IPS DF 4.7 (cell line): ENCODE measurements at regions not wholly inside any gene's neighbourhood (a gene's known extent, or its start where the extent isn't known, plus 50 kb on each side); places are given as distances from the start of the nearest gene placed in this dataset.

Experiments used
- DNase-seq: peaks from one replicate; pipeline ENCODE4 v3.0.0-alpha.2; 2013; ENCODE audit warnings: low spot score; ENCODE audit errors: extremely low read depth

DNA sequence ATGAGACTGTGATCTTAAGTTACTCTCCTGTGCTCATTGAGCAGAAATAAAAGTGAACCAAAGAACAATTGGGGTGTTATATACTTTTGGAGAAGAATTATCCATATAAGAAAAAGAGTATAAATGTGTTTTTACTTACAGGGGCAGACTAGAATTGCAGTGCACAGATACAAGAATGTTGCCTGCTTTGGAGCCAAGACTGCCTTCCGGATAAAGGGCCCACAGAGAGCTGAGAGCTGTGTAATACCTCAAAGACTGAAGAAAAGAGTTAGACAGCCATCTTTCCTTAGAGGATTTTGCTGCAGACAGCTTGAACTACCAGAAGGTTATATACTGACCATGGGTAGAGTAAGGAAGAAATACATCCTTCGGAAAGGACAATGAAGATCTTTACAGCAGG lies 1235.5 kb upstream of the CITED2 start:
- no peak for DNase-seq

DNA sequence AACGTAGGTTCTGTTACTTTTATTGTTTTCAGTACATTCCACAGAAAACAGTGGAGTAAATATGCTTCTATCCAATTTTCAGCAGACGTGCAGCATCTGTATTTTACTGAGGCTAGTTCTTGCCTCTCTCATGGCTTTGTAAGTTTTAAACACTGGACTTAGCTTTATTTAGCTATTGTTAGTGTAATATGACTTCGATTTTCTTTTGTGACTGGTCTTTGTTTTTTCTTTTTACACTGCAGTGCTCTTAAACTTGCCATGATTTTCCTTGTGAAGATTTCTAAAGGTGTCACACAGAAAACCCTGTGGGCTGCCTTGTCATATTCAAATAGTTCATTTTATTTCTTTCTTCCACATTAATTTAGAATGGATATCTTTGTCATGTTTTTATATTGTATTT lies 1234.9 kb upstream of the CITED2 start:
- DNase-seq, result no peak

GRCh38 chr6:140604786-140605185 lies 1230.3 kb upstream of the CITED2 start:
- DNase-seq, result no peak

- DNase-seq, result no peak
Measured at GRCh38 chr6:140602431-140603248, 1228.2 kb upstream of the CITED2 start.

DNA sequence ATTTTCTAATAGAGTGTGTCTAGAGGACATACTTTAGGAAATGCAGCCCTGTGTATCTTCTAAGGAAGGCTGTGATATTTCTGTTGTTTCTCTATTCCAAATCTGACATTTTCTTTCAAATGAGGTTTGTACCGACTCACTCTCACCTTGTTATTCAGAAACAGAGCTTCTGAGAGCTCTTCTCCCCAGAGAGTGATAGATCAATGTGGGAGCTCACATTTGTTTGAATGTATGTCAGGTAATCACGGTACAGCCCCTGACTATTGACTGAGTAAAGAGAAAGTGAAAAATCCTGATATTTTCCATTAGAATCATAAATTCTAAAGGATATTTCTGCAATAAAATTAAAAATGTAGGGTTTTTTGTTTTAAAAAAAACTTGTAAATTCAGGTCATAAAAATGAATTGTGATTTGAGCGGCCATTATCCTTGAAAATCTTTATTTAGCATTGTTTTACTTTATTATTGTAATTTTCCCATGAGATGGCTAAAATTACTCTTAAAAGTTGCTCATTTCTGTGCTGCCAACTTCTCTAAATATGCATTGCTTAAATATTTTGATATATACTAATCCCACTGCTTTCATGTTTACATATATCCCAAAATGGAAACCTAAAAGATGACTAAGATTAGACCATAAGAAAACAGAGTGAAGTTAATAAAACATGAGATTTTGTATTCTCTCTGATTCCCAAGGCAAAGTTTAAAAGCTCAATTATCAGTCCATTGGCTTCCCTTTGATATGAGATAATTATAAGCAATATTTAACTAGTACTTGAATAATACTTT lies 1226.8 kb upstream of the CITED2 start:
- no peak for DNase-seq

- DNase-seq, result no peak
Measured at GRCh38 chr6:140599916-140600315, 1225.5 kb upstream of the CITED2 start.

DNA sequence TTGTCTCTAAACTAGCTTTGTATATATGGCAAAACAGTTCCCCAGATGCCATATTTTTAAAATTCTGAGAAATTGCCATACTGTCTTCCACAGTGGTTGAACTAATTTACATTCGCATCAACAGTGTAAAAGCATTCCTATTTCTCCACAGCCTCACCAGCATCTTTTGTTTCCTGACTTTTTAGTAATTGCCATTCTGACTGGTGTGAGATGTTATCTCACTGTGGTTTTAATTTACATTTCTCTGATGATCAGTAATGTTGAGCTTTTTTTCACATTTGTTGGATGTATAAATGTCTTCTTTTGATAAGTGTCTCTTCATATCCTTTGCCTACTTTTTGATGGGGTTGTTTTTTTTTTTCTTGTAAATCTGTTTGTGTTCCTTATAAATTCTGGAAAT lies 1222.7 kb upstream of the CITED2 start:
- no peak for DNase-seq

- DNase-seq, result no peak
Measured at GRCh38 chr6:140594806-140595128, 1220.3 kb upstream of the CITED2 start.

DNA sequence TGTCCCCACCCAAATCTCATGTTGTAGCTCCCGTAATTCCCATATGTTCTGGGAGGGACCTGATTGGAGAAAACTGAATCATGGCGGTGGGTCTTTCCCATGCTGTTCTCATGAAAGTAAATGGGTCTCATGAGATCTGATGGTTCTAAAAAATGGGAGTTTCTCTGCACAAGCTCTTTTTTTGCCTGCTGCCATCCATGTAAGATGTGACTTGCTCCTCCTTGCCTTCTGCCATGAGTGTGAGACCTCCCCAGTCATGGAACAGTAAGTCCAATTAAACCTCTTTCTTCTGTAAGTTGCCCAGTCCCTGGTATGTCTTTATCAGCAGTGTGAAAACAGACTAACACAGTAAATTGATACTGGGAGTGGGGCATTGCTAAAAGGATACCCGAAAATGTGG lies 1218.4 kb upstream of the CITED2 start:
- DNase-seq, result no peak

DNA sequence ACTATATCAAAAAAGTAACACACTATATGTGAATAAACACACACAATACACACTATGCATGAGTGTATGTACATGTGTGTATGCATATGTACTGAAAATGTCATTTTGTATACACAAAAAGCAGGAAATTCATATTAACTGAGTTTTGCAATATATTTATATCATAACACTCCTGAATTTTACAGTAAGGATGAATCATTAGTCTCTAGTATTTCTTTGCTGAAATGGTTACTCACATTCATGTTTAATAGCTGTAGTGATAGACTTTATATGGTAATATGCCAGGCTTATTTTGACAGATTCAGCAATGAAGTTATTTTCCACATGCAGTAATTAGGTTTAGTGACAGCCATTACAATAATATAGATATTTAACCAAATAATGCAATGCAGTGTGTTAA lies 1216.2 kb upstream of the CITED2 start:
- no peak for DNase-seq

DNA sequence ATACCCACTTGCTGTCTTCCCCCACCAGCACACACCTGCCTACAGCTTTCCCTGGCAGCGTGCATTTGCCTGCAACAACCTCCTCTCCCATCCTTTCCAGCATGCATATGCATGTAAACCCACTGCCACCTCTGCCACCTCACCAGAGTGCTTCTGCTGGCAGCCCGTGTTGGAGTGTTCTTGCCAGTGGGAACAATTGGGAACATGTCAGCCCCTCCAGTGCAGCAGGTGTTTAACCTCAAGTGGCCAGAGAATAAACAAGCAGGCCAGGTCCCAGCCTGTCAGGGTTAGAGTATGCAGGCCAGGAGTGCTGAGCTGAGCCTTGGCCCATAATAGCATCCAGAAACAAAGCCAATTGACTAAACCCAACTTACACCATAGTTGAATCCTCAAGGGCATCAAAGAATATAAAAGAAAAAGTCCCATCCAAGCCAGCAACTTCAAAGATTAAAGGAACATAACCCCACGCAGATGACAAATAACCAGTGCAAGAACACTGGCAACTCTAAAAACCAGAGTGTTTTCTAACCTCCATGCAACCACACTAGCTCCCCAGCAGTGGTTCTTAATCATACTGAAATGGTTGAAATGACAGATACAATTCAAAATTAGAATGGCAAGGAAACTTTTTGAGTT lies 1212.1 kb upstream of the CITED2 start:
- DNase-seq, result no peak

DNA sequence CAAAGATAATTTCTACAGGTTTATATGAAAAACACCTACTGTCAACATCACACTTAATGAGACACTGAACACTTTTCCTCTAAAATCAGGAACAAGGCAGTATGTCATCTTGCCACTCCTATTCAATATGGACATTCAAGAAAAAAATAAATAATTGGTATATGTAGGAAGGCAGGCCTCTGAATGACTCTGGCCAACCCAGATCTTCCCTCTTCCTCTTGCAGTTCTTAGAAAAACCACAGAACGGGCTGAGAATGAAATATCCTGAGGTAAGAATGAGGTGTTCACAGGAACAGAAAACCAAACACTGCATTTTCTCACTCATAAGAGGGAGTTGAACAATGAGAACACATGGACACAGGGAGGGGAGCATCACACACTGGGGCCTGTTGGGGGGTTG lies 1207.2 kb upstream of the CITED2 start:
- DNase-seq, result no peak

DNA sequence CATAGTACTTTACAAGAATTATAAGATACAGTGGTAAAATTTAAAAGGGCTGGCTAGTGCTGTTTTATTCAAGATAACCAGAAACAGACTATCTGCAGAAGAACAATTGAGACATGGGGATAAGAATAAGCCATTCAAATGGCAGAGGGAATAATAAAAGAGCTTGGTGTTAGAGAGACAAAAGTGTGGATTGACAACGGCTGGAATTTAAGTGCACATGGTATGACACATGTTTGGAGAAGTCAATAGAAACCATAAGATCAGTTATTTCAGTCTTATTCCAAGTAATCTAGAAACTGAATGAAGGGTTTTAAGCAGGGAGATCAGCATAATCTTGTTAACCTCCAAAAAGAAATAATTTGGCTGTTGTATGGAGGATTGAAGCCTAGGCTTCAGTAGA lies 1205.5 kb upstream of the CITED2 start:
- no peak for DNase-seq

GRCh38 chr6:140576004-140576555 lies 1201.6 kb upstream of the CITED2 start:
- no peak for DNase-seq

- no peak for DNase-seq
Measured at GRCh38 chr6:140572867-140573266, 1198.4 kb upstream of the CITED2 start.

DNA sequence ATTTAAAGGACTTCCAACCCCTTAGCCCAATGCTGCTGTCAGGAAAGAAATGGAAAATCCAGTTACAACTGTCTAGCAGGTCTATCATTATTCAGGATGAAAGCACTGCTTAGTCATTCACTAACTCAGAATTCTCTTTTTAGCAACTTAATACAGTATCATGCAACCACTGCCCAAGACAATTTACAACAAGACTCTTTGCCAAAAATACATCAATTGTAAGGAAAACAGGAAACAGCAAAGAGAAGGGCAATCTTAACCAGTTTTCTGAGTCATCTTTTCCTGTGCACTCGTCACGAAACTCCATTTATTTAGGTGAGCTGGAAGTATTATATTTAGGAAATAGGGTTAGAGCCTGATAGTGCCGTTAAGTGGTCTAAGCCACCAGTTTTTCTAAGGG lies 1197.7 kb upstream of the CITED2 start:
- DNase-seq, result no peak

GRCh38 chr6:140571145-140571544 lies 1196.7 kb upstream of the CITED2 start:
- DNase-seq, result no peak

- no peak for DNase-seq
Measured at GRCh38 chr6:140567466-140567865, 1193.0 kb upstream of the CITED2 start.

DNA sequence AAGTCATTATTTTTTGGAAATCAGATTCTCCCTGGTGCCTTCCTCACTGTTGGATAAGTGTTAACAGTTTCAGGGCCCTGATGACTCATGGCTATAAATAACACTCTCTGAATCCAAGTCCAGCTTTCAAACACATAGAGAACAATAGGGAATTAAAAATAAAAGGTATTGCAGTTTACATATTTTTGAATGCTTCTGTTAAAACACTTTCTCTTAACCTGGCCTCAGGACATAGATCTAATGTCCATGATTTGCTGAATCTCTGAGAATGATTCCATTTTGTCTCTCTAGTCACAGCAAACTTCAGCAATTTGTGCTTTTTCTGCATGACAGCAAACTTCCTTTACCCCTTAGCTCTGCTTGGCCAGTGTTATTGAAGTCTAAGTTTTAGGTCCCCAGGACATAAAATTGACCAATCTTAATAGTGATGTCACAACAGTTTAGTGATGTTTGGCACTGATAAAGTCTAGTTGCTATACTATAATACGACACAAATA lies 1192.4 kb upstream of the CITED2 start:
- DNase-seq, result no peak

GRCh38 chr6:140563728-140564127 lies 1189.3 kb upstream of the CITED2 start:
- no peak for DNase-seq

DNA sequence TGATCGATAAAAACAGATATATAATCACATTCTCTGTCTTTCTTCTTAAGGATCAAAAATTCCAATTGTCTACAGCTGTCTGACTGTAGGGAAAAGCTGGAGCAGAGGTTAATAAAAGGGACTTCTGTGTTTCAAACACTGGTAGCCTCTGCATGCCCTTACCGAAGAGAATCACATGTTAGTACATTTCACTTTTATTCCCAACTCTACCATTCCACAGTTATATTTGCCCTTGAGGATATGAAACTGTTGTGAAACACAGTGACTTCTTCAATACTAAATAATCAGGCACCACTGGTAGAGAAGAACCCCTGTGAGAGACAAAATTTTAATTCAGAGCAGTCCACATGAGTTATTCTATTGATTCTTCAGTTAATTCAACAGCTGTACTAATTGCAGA lies 1187.3 kb upstream of the CITED2 start:
- no peak for DNase-seq

DNA sequence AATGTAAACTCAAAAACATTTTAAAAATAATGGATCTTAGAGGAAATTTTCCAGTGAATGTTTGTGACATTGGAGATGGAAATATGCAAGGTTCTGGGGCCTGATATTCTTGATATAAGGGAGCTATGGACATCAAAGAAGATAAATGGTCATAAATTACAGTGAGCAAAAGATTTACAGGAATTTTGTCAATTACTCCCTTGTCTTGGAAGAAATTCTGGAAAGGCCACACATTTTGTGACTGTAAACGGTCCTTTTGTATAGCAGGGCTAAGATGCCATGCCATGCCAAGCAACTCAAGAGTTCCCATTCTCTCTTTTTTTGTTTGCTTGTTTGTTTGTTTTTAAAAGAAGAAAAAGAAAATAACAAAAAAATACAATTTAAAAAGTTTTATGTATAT lies 1186.2 kb upstream of the CITED2 start:
- no peak for DNase-seq
